ENCODE measurements at regions not wholly inside any gene's neighbourhood (a gene's known extent, or its start where the extent isn't known, plus 50 kb on each side); places are given as distances from the start of the nearest gene placed in this dataset.

DNA sequence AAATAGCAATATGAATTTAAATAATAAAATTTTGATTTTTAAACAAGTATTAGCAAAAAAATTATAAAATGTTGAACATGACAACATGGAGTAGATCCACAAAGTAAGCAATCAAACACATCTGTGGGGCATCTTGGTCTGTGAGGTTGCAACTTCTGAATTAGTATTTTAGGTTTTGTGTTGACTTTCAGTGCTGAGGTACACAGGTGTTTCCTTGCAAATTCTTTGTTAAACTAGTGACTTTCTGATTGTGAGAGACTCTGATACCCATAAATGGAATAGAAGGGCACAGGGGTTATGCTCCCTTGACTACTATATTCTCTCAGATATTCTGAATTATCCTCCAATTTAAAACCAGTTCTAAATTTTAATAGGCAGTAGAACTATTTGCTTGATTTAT is 841.7 kb downstream of the CDH8 start:
- TF ChIP-seq, protein P1, sequence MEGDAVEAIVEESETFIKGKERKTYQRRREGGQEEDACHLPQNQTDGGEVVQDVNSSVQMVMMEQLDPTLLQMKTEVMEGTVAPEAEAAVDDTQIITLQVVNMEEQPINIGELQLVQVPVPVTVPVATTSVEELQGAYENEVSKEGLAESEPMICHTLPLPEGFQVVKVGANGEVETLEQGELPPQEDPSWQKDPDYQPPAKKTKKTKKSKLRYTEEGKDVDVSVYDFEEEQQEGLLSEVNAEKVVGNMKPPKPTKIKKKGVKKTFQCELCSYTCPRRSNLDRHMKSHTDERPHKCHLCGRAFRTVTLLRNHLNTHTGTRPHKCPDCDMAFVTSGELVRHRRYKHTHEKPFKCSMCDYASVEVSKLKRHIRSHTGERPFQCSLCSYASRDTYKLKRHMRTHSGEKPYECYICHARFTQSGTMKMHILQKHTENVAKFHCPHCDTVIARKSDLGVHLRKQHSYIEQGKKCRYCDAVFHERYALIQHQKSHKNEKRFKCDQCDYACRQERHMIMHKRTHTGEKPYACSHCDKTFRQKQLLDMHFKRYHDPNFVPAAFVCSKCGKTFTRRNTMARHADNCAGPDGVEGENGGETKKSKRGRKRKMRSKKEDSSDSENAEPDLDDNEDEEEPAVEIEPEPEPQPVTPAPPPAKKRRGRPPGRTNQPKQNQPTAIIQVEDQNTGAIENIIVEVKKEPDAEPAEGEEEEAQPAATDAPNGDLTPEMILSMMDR (IDR thresholded peaks at IDR 0.05; ENCODE audit: borderline replicate concordance, insufficient read depth, low read depth, low read length) = no peak

DNA sequence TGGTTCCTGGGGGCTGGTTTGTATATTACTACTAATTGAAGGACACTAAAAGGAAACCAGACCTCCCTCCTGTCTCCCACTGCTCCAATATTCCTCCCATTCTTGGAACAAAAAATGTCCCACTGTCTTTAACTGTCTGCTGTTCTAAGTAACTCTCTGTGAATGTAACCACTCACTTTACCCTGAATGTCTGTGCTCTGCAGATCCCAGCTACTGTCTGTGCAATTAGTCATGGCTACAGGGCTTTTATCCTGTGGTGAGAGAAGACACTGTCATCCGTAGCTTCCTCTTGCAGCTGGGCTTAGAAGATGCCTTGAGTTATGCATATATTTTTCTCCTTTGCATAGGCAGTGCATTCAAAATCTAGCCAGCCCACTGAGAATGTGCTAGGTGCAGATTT is 853.8 kb downstream of the CDH8 start:
- H3K4me3 ChIP-seq (ENCODE audit: low read depth, low read length) = no peak overlapping the region
- TF ChIP-seq, protein P1 (IDR thresholded peaks at IDR 0.05; ENCODE audit: borderline replicate concordance, insufficient read depth, low read depth, low read length) = no peak

More for the DNA sequence above, 841.7 kb downstream of the CDH8 start:
- H3K4me3 ChIP-seq (ENCODE audit: low read depth, low read length) = no peak overlapping the region

DNA sequence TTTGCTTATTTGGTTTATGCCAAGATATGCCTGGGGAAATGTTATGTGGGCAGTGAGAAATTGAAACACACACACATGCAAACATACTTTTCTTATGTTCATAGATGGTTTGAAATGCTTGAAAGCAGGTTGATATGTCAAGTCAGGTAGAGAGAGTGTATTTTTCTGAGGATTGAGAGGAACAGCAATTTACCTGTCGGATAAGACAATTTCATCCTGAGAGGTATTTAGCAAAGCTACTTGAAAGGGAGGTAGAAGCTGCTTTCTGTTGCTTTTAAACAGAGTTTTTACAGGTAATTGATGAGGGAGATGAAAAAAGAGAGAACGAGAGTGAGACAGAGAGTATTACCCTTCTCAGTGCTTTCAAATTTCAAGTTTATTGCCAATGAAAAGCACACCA is 854.3 kb downstream of the CDH8 start:
- TF ChIP-seq, protein P1 (IDR thresholded peaks at IDR 0.05; ENCODE audit: borderline replicate concordance, insufficient read depth, low read depth, low read length) = no peak

DNA sequence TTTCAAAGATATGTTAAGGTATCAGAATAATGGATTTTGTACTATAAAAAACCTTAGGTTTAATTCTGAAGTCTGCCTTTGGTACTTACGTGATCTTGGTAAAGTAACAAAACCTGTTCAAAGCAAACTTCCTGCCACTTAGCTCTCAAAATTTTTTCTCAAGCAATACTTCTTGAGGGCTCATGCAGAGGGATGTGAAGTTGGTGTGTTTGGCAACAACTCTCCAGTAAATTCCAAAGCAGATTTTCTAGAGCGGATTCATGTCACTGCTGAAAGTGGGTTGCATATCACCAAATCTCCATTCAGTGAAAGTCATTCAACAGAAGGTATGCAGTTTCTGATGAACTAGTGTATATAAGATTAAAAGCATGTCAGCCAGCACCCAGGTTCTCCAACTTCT is 856.7 kb downstream of the CDH8 start:
- TF ChIP-seq, protein P1 (IDR thresholded peaks at IDR 0.05; ENCODE audit: borderline replicate concordance, insufficient read depth, low read depth, low read length) = no peak
- no peak overlapping the region for H3K4me3 ChIP-seq (ENCODE audit: low read depth, low read length)

More for the DNA sequence above, 854.3 kb downstream of the CDH8 start:
- no peak overlapping the region for H3K4me3 ChIP-seq (ENCODE audit: low read depth, low read length)

DNA sequence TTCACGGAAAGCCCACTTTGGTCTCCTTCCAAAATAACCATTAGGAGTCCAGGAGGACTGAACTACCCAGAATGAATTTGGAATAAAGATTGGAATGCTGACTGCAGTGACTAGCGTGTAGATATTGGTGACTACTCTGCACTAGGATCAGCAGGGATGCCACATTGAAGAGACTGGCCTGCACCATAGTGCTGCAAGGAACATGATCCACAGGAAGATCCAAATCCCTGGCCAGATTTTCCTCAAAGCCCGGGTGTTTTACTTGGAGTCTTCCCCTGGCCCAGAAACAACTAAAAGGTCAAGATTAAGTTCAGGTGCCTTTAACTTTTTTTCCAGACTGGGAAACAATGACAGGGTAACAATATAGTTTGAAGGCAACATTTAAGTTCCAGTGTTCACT is 870.4 kb downstream of the CDH8 start:
- TF ChIP-seq, protein P1 (IDR thresholded peaks at IDR 0.05; ENCODE audit: borderline replicate concordance, insufficient read depth, low read depth, low read length) = no peak
- H3K4me3 ChIP-seq (ENCODE audit: low read depth, low read length) = no peak overlapping the region

DNA sequence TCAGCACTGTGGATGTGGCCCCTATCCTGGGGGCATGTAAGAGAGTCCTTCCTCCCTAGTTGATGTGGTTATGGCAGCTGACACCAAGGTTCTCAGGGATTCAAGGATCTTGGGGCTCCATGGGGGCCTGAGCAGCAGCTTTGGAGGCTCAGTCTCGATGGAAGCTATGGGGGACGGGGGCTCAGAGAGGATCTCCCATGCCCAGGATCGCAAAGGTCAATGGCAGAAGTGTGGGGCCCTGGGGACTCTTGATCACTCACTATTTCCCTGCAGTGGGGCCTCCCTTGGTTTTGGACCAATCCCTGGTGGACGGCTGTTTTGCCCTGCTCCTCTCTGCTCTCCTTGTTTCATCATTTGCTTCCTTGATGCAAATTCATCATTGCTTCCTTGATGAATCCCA is 885.9 kb downstream of the CDH8 start:
- no peak overlapping the region for H3K4me3 ChIP-seq (ENCODE audit: low read depth, low read length)
- TF ChIP-seq, protein P1 (IDR thresholded peaks at IDR 0.05; ENCODE audit: borderline replicate concordance, insufficient read depth, low read depth, low read length) = no peak

DNA sequence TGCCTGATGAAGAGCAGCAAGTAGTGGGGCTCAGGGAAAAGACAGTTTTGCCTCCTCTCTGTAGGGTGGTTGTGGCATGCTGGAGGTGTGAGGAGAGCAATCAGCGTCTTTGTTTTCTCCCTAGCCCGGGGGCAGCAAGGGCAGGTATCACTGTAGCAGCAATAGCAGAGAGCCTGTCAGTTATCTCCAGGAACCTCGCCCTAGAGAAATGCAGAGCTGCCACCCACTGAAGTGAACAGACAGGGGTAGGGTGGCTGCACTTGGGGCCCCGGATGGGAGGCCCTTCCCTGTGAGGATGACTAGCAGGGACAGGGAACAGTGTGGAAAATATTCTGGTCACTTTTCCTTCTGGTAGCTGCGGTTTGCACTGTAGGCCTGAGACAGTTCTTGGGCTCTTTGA is 886.5 kb downstream of the CDH8 start:
- no peak overlapping the region for H3K4me3 ChIP-seq (ENCODE audit: low read depth, low read length)
- TF ChIP-seq, protein P1 (IDR thresholded peaks at IDR 0.05; ENCODE audit: borderline replicate concordance, insufficient read depth, low read depth, low read length) = no peak
